Spleen (tissue), 11 donors: ENCODE measurements at regions not wholly inside any gene's neighbourhood (a gene's known extent, or its start where the extent isn't known, plus 50 kb on each side); places are given as distances from the start of the nearest gene placed in this dataset.

ENCODE experiments used
- DNase-seq: peaks from one replicate; pipeline ENCODE4 v3.0.0-alpha.2; 2020
- H3K27ac ChIP-seq, 8 donors: fragments of 200-600 bp; sonication (generic) in 7 of 8; 1 replicate in 4 of 8; 2 replicates in 4 of 8; pipeline versions ENCODE4 v1.5.0 to v1.8.0; 2016 to 2021; ENCODE audit warnings: inconsistent platforms in 4 of 8, mild to moderate bottlenecking in 4 of 8, moderate library complexity in 1 of 8
- H3K27me3 ChIP-seq, 7 donors: fragments of 200-600 bp; sonication (generic) in 6 of 7; replicated peaks in 1 of 7; 1 replicate in 4 of 7; 2 replicates in 3 of 7; pipeline versions ENCODE4 v1.5.0 to v1.8.0; 2016 to 2021; ENCODE audit warnings: inconsistent platforms in 3 of 7, mild to moderate bottlenecking in 1 of 7
- H3K36me3 ChIP-seq, 6 donors: fragments of 200-600 bp; sonication (generic) in 5 of 6; 1 replicate in 4 of 6; 2 replicates in 2 of 6; pipeline versions ENCODE4 v1.5.0 to v1.8.0; 2016 to 2021; ENCODE audit warnings: inconsistent platforms in 2 of 6
- H3K4me1 ChIP-seq, 6 donors: fragments of 200-600 bp; sonication (generic) in 5 of 6; 1 replicate in 3 of 6; 2 replicates in 3 of 6; pipeline versions ENCODE4 v1.5.0 to v1.8.0; 2016 to 2021; ENCODE audit warnings: inconsistent platforms in 3 of 6
- H3K4me3 ChIP-seq, 8 donors: fragments of 200-600 bp; sonication (generic) in 7 of 8; 1 replicate in 4 of 8; 2 replicates in 4 of 8; pipeline versions ENCODE4 v1.5.0 to v1.8.0; 2016 to 2021; ENCODE audit warnings: inconsistent platforms in 4 of 8, mild to moderate bottlenecking in 4 of 8, moderate library complexity in 2 of 8
- H3K9me3 ChIP-seq, 8 donors: fragments of 200-600 bp; sonication (generic) in 7 of 8; 1 replicate in 4 of 8; 2 replicates in 4 of 8; pipeline versions ENCODE4 v1.5.0 to v1.8.0; 2016 to 2021; ENCODE audit warnings: inconsistent platforms in 4 of 8
- CTCF ChIP-seq, 11 experiments: fragments of 200-600 bp in 7 of 11; fragments of 450-650 bp in 4 of 11; sonication (generic) in 4 of 11; IDR thresholded peaks in 8 of 11; conservative IDR thresholded peaks in 3 of 11; 1 replicate in 7 of 11; 2 replicates in 4 of 11; pipeline versions ENCODE4 v1.4.0 to v1.8.0; 2016 to 2021; ENCODE audit warnings: antibody characterized with exemption in 11 of 11, inconsistent platforms in 4 of 11, mild to moderate bottlenecking in 1 of 11
- POLR2A ChIP-seq, 3 donors: fragments of 450-650 bp; IDR thresholded peaks; one replicate each; pipeline ENCODE4 v1.5.1; 2017; ENCODE audit warnings: antibody characterized with exemption in 3 of 3, mild to moderate bottlenecking in 1 of 3
- POLR2AphosphoS5 ChIP-seq, 3 donors: sonication (generic); formaldehyde crosslinking; IDR thresholded peaks; one replicate each; pipeline ENCODE4 v1.5.1; 2017; ENCODE audit warnings: antibody characterized with exemption in 3 of 3
- WGBS, 5 donors: extraction: QIAGEN DNeasy Blood & Tissue Kit in 3 of 5; methylation state at CpG; one replicate each; pipeline versions ENCODE4 v1.1.5 to v1.1.7; 2013 to 2018; 5-methylcytosine and 5-hydroxymethylcytosine counted together
- intact Hi-C: fragments of 100-400 bp; cut with DNase I; formaldehyde crosslinking; loops from one replicate; pipeline ENCODE4 v1.15.0; 2023; ENCODE audit warnings: low total_unique reads
- donor health status: healthy with polysubstance abuse.
- donor health status: DM: no; HTN: no; CAD: no; lungs with moderate emphysema.
- donor health status: DM: no; HTN: no; CAD: no.
- donor health status: Bipolar disorder and iron deficiency.
- donor health status: healthy.
- donor health status: DM: no; HTN: no; CAD: no.
- donor health status: DM: yes; HTN: yes; CAD: no.

GRCh38 chr1:99110140-99111041, 105.7 kb upstream of the PLPPR5 start:
- peaks cover 0 to 5% (median 0%) of the 10 kb centered on the region in 8 donors for H3K9me3 ChIP-seq
- H3K27ac ChIP-seq: no peak overlapping the region
- intact Hi-C loops: no loop called here
- no peaks in the 10 kb centered on the region for H3K4me1 ChIP-seq
- no peak overlapping the region for H3K4me3 ChIP-seq
- WGBS, 5 donors: 64 to 77% (median 71%) methylated on average over 6 of the region's 6 CpGs
- DNase-seq: no peak
- H3K27me3 ChIP-seq: no peaks in the 10 kb centered on the region
- H3K36me3 ChIP-seq: no peaks in the 10 kb centered on the region
- TF ChIP-seq POLR2AphosphoS5 (IDR thresholded peaks at IDR 0.05) (no peak), CTCF (IDR thresholded peaks at IDR 0.05 in 8 of 11, conservative IDR thresholded peaks at IDR 0.05 in 3 of 11) (no peak), POLR2A (IDR thresholded peaks at IDR 0.05) (no peak)

GRCh38 chr1:99115231-99115630, 110.6 kb upstream of the PLPPR5 start:
- WGBS, 5 donors: 67 to 81% (median 78%) methylated on average over 2 of the region's 2 CpGs
- Histone ChIP-seq H3K27ac (no peak overlapping the region), H3K4me1 (no peaks in the 10 kb centered on the region), H3K4me3 (no peak overlapping the region), H3K36me3 (no peaks in the 10 kb centered on the region), H3K27me3 (no peaks in the 10 kb centered on the region), H3K9me3 (peaks cover 0 to 5% (median 0%) of the 10 kb centered on the region in 8 donors)
- intact Hi-C loops: no loop called here
- no peak for TF ChIP-seq POLR2AphosphoS5 (IDR thresholded peaks at IDR 0.05)
- no peak for TF ChIP-seq POLR2A (IDR thresholded peaks at IDR 0.05)
- TF ChIP-seq CTCF (IDR thresholded peaks at IDR 0.05 in 8 of 11, conservative IDR thresholded peaks at IDR 0.05 in 3 of 11): no peak
- no peak for DNase-seq

- intact Hi-C loops: no loop called here
- no peak for TF ChIP-seq CTCF (IDR thresholded peaks at IDR 0.05 in 8 of 11, conservative IDR thresholded peaks at IDR 0.05 in 3 of 11)
- TF ChIP-seq POLR2AphosphoS5 (IDR thresholded peaks at IDR 0.05): no peak
- no peak for TF ChIP-seq POLR2A (IDR thresholded peaks at IDR 0.05)
- no peak overlapping the region for H3K27ac ChIP-seq
- H3K36me3 ChIP-seq: no peaks in the 10 kb centered on the region
- H3K9me3 ChIP-seq: no peaks in the 10 kb centered on the region
- WGBS, 5 donors: 0 to 11% (median 2%) methylated on average over 2 of the region's 2 CpGs
- no peak for DNase-seq
- no peaks in the 10 kb centered on the region for H3K4me1 ChIP-seq
- H3K4me3 ChIP-seq: no peak overlapping the region
- no peaks in the 10 kb centered on the region for H3K27me3 ChIP-seq
Observed at GRCh38 chr1:99119188-99119587, 114.5 kb upstream of the PLPPR5 start.

DNA sequence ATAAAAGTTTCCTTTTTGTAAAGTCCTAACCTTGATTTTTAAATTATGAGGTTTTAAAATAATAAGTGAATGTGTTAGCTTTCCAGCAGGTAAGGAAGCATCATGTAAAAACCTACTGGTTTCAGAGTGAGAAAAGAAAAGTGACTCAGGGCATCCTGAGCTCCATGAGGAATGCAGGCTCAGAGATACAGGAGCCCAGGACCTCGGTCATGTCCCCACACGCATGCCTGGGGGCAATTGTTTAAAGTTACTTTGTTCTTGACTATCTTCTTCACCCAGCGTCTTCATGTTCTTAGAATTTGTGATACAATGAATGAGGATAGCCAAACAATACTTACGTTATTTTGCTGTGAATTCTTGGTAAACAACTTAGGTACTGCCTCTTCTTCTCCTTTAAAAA, 117.4 kb upstream of the PLPPR5 start:
- WGBS, 5 donors: 88 to 94% (median 89%) methylated on average over 4 of the region's 4 CpGs
- Histone ChIP-seq H3K9me3 (peaks cover 0 to 8% (median 3%) of the 10 kb centered on the region in 8 donors), H3K36me3 (no peaks in the 10 kb centered on the region), H3K4me1 (no peaks in the 10 kb centered on the region), H3K27ac (no peak overlapping the region), H3K4me3 (no peak overlapping the region), H3K27me3 (no peaks in the 10 kb centered on the region)
- DNase-seq: no peak
- TF ChIP-seq CTCF (IDR thresholded peaks at IDR 0.05 in 8 of 11, conservative IDR thresholded peaks at IDR 0.05 in 3 of 11) (no peak), POLR2AphosphoS5 (IDR thresholded peaks at IDR 0.05) (no peak)
- intact Hi-C loops: no loop called here
